Stimulated activated naive CD8-positive, alpha-beta T cell treated with anti-CD3 and anti-CD28 coated beads, Interleukin-15, Interleukin-2, amounts not matched to agents 100 ng/mL and 50 ng/mL, for 24 hours (primary cell): ENCODE measurements at regions not wholly inside any gene's neighbourhood (a gene's known extent, or its start where the extent isn't known, plus 50 kb on each side); places are given as distances from the start of the nearest gene placed in this dataset.

ENCODE experiments used
- H3K27ac Mint-ChIP-seq: one replicate; pipeline ENCODE4 v1.8.0; 2021; ENCODE audit warnings: mild to moderate bottlenecking, mixed read lengths
- H3K27me3 Mint-ChIP-seq: one replicate; pipeline ENCODE4 v1.8.0; 2021; ENCODE audit warnings: mixed read lengths
- H3K36me3 Mint-ChIP-seq: one replicate; pipeline ENCODE4 v1.8.0; 2021; ENCODE audit warnings: low read depth, mixed read lengths
- H3K4me1 Mint-ChIP-seq: one replicate; pipeline ENCODE4 v1.8.0; 2021; ENCODE audit warnings: low read depth, mixed read lengths
- H3K4me3 Mint-ChIP-seq: one replicate; pipeline ENCODE4 v1.8.0; 2021; ENCODE audit warnings: mild to moderate bottlenecking, mixed read lengths
- H3K9me3 Mint-ChIP-seq: one replicate; pipeline ENCODE4 v1.8.0; 2021; ENCODE audit warnings: mixed read lengths

- no peak overlapping the region for H3K4me3 Mint-ChIP-seq
- no peak overlapping the region for H3K27ac Mint-ChIP-seq
- H3K36me3 Mint-ChIP-seq: no peaks in the 10 kb centered on the region
- peaks cover 8% of the 10 kb centered on the region for H3K27me3 Mint-ChIP-seq
- no peaks in the 10 kb centered on the region for H3K4me1 Mint-ChIP-seq
- H3K9me3 Mint-ChIP-seq: no peaks in the 10 kb centered on the region
Observed at GRCh38 chr17:74079537-74080300, 123.8 kb upstream of the RPL38 start.

- Mint-ChIP-seq H3K4me3 (no peak overlapping the region), H3K27me3 (peaks cover 8% of the 10 kb centered on the region), H3K9me3 (no peaks in the 10 kb centered on the region), H3K4me1 (no peaks in the 10 kb centered on the region), H3K27ac (no peak overlapping the region), H3K36me3 (no peaks in the 10 kb centered on the region)
Observed at GRCh38 chr17:74080656-74081582, 122.6 kb upstream of the RPL38 start.

GRCh38 chr17:74082886-74083285 is 120.6 kb upstream of the RPL38 start:
- H3K4me3 Mint-ChIP-seq: no peak overlapping the region
- no peaks in the 10 kb centered on the region for H3K9me3 Mint-ChIP-seq
- H3K4me1 Mint-ChIP-seq: no peaks in the 10 kb centered on the region
- H3K36me3 Mint-ChIP-seq: no peaks in the 10 kb centered on the region
- H3K27ac Mint-ChIP-seq: no peak overlapping the region
- peaks cover 9% of the 10 kb centered on the region for H3K27me3 Mint-ChIP-seq

- Mint-ChIP-seq H3K36me3 (no peaks in the 10 kb centered on the region), H3K4me3 (no peak overlapping the region), H3K27me3 (peaks cover 13% of the 10 kb centered on the region), H3K27ac (no peak overlapping the region), H3K4me1 (no peaks in the 10 kb centered on the region), H3K9me3 (no peaks in the 10 kb centered on the region)
Observed at GRCh38 chr17:74083321-74083720, 120.2 kb upstream of the RPL38 start.

GRCh38 chr17:74085434-74085833 is 118.0 kb upstream of the RPL38 start:
- Mint-ChIP-seq H3K27ac (no peak overlapping the region), H3K4me3 (no peak overlapping the region), H3K4me1 (no peaks in the 10 kb centered on the region), H3K9me3 (no peaks in the 10 kb centered on the region), H3K27me3 (peaks cover 19% of the 10 kb centered on the region), H3K36me3 (no peaks in the 10 kb centered on the region)

GRCh38 chr17:74087002-74087585 is 116.4 kb upstream of the RPL38 start:
- Mint-ChIP-seq H3K4me3 (no peak overlapping the region), H3K9me3 (no peaks in the 10 kb centered on the region), H3K27ac (no peak overlapping the region), H3K36me3 (no peaks in the 10 kb centered on the region), H3K27me3 (peaks cover 30% of the 10 kb centered on the region), H3K4me1 (no peaks in the 10 kb centered on the region)

GRCh38 chr17:74088285-74088933 is 115.1 kb upstream of the RPL38 start:
- H3K4me1 Mint-ChIP-seq: no peaks in the 10 kb centered on the region
- no peak overlapping the region for H3K4me3 Mint-ChIP-seq
- no peaks in the 10 kb centered on the region for H3K36me3 Mint-ChIP-seq
- no peaks in the 10 kb centered on the region for H3K9me3 Mint-ChIP-seq
- H3K27ac Mint-ChIP-seq: no peak overlapping the region
- peaks cover 23% of the 10 kb centered on the region for H3K27me3 Mint-ChIP-seq

GRCh38 chr17:74088934-74089329 is 114.5 kb upstream of the RPL38 start:
- Mint-ChIP-seq H3K4me3 (no peak overlapping the region), H3K27ac (no peak overlapping the region), H3K4me1 (no peaks in the 10 kb centered on the region), H3K27me3 (peaks cover 27% of the 10 kb centered on the region), H3K36me3 (no peaks in the 10 kb centered on the region), H3K9me3 (no peaks in the 10 kb centered on the region)

- no peaks in the 10 kb centered on the region for H3K36me3 Mint-ChIP-seq
- no peaks in the 10 kb centered on the region for H3K4me1 Mint-ChIP-seq
- H3K27me3 Mint-ChIP-seq: peaks cover 28% of the 10 kb centered on the region
- H3K27ac Mint-ChIP-seq: no peak overlapping the region
- no peak overlapping the region for H3K4me3 Mint-ChIP-seq
- H3K9me3 Mint-ChIP-seq: no peaks in the 10 kb centered on the region
Observed at GRCh38 chr17:74089380-74089779, 114.1 kb upstream of the RPL38 start.

- H3K4me1 Mint-ChIP-seq: no peaks in the 10 kb centered on the region
- H3K27me3 Mint-ChIP-seq: peaks cover 28% of the 10 kb centered on the region
- H3K36me3 Mint-ChIP-seq: no peaks in the 10 kb centered on the region
- H3K4me3 Mint-ChIP-seq: no peak overlapping the region
- no peak overlapping the region for H3K27ac Mint-ChIP-seq
- no peaks in the 10 kb centered on the region for H3K9me3 Mint-ChIP-seq
Observed at GRCh38 chr17:74089869-74090464, 113.5 kb upstream of the RPL38 start.

- Mint-ChIP-seq H3K27me3 (peaks cover 19% of the 10 kb centered on the region), H3K36me3 (no peaks in the 10 kb centered on the region), H3K4me1 (no peaks in the 10 kb centered on the region), H3K9me3 (no peaks in the 10 kb centered on the region), H3K27ac (no peak overlapping the region), H3K4me3 (no peak overlapping the region)
Observed at GRCh38 chr17:74094651-74095050, 108.8 kb upstream of the RPL38 start.

GRCh38 chr17:74096456-74096855 is 107.0 kb upstream of the RPL38 start:
- no peaks in the 10 kb centered on the region for H3K36me3 Mint-ChIP-seq
- H3K27ac Mint-ChIP-seq: no peak overlapping the region
- H3K4me1 Mint-ChIP-seq: no peaks in the 10 kb centered on the region
- no peak overlapping the region for H3K4me3 Mint-ChIP-seq
- H3K9me3 Mint-ChIP-seq: no peaks in the 10 kb centered on the region
- peaks cover 15% of the 10 kb centered on the region for H3K27me3 Mint-ChIP-seq

GRCh38 chr17:74097450-74098135 is 105.9 kb upstream of the RPL38 start:
- H3K27ac Mint-ChIP-seq: no peak overlapping the region
- no peak overlapping the region for H3K4me3 Mint-ChIP-seq
- H3K36me3 Mint-ChIP-seq: no peaks in the 10 kb centered on the region
- H3K4me1 Mint-ChIP-seq: no peaks in the 10 kb centered on the region
- H3K9me3 Mint-ChIP-seq: no peaks in the 10 kb centered on the region
- peaks cover 10% of the 10 kb centered on the region for H3K27me3 Mint-ChIP-seq
